Suppressor macrophage treated with lipopolysaccharide for 1 hour (primary cell): ENCODE measurements at regions not wholly inside any gene's neighbourhood (a gene's known extent, or its start where the extent isn't known, plus 50 kb on each side); places are given as distances from the start of the nearest gene placed in this dataset.

Experiments
- DNase-seq, 3 donors: peaks; one replicate each; pipeline ENCODE4 v3.0.0-alpha.2; 2020 to 2022

- DNase-seq = no peak
These were observed 307.1 kb downstream of the SEMA3D start for GRCh38 chr7:84879570-84880325.

DNA sequence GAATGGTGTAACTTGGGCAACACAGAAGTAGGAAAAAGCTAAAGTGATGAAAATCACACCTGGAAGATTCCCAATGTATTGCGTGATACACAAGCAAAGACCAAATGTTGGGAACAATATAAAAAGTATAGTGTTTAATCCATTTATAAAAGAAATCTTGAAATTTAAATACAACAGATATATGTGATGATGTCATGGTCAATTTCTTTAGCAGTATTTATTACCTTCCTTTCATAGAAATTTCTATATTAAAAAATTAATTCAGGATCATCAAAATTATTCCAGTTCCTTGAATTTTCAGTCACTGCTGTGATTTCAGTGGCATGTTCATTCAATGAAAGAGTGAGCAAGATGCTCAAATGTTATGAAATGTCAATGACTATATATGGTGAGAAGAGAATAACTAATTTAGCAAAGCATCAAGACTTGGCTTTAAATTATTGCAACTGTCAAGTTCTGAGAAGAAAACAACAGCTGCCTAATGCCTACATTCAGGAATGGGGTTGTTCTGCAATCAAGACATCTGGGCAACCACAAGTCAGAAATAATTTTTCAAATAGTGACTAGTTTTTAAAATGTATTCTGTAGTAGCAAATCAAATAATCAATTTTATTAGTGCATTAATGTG lies 308.8 kb downstream of the SEMA3D start:
- DNase-seq = no peak

GRCh38 chr7:84876061-84876821 lies 310.6 kb downstream of the SEMA3D start:
- no peak for DNase-seq

DNA sequence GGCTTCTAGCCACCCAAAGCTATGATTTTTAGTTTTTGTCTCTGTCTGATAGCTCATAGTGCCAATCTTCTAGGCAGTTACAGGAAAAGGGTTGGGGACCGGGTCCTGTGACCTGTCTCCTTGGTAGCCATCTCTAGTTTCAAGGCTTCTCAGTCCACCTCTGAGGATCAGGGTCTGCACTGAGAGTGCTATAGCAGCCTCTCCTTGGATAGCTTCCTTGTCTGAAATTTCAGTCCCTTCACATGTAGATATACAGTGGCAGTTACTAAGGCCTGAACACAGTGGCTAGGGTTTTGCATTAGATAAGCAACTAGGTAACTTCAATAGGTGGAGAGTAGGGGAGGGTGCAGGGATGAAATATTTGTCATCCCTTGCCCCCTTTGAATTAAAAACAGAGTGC lies 321.3 kb downstream of the SEMA3D start:
- DNase-seq = no peak

DNA sequence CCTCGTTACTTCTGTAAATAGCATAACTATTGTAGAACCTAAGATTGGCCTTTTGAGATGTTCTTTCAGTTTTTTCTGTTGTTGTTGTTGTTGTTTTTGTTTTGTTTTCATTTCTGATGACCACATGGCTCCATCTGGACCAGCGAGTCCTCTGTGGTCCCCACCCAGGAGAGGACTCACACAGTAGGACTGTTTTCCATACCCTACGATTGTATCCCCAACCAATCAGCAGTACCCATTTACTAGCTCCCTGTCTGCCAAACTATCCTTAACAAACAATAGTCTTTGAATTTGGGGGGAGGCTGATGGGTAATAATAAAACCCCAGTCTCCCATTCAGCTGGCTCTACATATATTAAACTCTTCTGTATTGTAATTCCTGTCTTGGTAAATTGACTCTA lies 329.5 kb downstream of the SEMA3D start:
- DNase-seq = no peak

DNA sequence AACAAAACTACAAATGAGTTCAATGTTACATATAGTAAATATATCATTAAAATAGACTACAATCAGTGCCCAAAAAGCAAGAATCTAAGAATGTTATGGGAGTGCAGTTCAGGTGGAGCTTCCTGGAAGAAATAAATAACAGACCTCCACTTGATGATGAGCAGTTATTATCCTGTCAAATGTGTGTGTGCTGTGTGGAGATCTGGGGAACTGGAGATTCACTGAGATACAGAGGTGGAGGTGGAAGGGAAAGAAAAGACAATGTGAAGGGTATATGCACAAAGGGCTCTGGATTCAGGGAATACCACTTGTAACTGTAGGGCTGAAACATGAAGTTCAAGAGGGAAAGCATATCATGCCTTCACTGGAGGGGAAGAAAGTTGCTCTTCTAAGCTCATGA lies 331.1 kb downstream of the SEMA3D start:
- no peak for DNase-seq

DNA sequence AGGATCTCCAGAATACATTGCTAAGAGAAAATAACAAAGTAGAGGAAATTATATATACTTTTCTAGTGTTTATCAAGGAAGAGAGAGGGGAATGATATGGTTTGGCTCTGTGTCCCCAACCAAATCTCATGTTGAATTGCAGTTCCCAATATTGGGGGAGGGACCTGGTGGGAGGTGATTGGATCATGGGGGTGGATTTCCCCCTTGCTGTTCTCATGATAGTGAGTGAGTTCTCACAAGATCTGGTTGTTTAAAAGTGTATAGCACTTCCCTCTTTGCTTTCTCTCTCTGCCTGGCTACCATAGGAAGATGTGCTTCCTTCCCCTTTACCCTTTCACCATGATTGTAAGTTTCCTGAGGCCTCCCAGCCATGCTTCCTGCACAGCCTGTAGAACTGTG lies 337.9 kb downstream of the SEMA3D start:
- peak in 1 of 3 donors; percentile 6 for DNase-seq

- peak in 2 of 3 donors; percentile 26 for DNase-seq
These were observed 338.5 kb downstream of the SEMA3D start for GRCh38 chr7:84848219-84848973.

GRCh38 chr7:84847790-84848189 lies 339.1 kb downstream of the SEMA3D start:
- peak; percentile 3 to 28 (median 12) for DNase-seq

GRCh38 chr7:84847038-84847437 lies 339.8 kb downstream of the SEMA3D start:
- no peak for DNase-seq

DNA sequence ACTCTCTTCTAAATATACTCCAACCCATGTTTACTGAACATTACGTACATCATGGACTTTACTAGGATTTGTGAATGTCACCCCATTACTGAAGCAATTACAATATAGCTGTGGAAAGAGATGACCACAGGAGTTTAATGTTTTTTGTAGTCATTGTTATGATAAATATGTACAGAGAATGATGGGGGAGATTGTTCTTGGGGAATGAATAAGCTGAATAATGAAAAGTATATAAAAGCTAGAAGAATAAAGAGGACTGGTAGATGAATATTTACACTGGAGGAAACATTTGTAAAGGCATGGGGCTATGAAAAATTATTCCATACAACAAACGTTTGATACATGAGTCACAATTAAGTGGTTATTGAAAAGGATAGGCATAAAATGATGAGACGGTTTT lies 340.9 kb downstream of the SEMA3D start:
- DNase-seq = no peak

- DNase-seq = no peak
These were observed 342.1 kb downstream of the SEMA3D start for GRCh38 chr7:84844771-84845170.

GRCh38 chr7:84841809-84842208 lies 345.0 kb downstream of the SEMA3D start:
- DNase-seq = no peak

DNA sequence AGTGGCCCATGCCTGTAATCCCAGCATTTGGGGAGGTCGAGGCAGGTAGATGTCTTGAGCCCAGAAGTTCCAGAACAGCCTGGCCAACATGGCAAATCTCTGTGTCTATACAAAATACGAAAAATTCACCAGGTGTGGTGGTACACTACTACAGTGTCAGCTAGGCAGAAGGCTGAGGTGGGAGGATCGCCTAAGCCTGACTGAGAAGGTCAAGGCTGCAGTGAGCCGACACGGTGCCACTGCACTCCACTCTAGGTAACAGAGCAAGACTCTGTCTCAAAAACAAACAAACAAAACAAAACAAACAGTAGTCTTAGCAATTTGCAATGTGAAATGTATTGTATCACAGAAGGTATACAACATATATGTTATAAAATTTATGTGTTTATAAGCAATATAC lies 348.0 kb downstream of the SEMA3D start:
- no peak for DNase-seq

DNA sequence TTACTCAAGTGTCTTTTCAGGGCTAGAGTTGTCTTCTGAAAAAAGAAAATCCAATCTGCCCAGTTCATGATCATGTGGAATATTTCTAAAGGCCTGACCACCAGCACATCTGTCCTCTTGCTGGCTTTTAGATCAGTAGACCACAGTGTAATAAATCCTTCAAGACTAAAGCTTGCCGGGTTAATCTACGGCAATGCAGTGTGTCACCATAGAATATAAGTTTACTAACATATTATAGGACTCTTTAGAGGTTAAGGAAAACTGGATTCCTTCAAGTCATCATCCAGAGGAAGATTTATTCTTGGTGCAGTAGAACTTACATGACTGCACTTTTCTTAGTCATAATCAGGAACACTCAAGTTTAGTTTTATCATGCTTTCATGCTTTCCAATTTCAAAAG lies 349.5 kb downstream of the SEMA3D start:
- DNase-seq = no peak

DNA sequence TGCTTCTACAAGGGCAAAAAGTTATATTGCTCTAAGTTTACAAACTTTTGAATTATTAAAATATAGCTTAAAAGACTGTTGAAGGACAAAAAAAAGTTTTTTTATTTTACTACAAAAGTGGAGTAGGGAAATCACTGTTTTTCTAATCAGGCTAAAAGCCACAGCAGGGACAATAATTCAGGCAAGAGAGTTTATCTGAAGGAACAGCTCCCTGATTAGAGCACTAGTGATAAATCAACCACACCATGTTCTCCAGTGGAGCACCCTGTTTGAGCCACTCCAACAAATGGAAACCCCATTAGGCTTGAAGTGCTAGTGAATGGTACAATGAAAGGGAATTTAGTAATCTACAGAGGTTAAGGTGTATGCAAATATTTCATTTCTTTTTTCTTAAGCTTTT lies 357.1 kb downstream of the SEMA3D start:
- no peak for DNase-seq

DNA sequence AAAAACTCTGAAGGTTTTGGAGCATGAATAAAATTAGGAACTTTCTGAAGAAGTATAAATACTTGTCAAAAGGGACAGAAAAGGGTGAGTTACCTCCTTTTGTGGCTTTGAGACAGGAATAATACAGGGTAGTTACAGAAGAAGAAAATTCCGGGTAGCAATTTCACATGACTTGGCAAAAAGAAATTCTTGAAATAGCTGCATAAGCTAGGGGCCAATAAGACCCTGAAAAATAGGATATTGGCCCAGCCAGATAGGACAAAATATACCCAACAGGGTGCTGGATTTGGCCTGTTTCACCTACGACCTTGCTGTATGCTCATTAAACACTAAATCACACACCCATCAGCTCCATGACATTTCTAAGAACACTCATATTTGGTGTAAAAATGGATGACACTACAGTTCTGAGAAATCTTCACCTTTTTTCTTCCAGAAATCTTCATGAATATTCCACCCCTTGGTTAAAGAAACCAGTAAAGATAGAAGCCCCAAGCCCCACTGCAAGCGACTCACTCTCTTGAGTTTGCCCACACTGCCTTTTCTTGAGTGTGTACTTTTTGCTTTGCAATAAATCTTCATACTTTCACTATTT lies 362.7 kb downstream of the SEMA3D start:
- DNase-seq = no peak

DNA sequence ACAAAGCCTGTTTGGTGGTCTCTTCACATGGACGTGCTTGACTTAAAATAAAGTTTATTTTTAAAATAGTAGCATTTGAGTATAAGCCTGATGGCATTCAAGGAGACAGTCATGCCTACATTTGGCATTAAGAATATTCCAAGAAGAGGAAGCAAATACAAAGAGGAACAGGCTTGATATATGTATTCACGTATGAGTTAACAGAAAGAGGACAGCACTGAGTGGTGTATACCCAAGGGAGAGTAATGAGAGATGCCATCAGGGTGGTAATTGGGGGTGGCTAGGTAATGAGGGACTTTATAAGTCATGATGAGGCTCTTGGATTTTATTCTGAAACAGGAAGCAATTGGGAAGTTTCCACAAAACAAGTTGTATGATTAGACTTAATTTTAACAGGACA lies 363.3 kb downstream of the SEMA3D start:
- peak in 1 of 3 donors; percentile 14 for DNase-seq

DNA sequence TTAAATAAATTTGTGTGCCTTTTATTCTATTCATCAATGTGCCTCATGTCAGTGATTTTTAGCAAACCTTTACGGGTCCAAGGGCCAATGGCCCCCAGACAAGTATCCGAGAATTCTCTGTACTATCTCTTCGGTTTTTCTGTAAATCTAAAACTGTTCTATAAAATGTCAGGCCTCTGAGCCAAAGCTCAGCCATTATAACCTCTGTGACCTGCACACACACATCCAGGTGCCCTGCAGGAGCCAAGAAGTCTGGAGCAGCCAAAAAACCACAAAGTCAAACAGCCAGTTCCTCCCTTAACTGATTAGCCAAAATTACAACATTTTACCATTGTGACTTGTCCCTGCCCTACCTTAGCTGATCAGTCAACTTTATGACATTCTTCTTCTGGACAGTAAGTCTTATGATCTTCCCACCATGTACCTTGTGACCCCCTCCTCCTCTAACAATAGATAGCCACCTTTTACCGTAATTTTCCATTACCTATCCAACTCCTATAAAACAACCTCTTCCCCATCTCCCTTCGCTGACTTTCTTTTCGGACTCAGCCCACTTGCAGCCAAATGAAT lies 363.8 kb downstream of the SEMA3D start:
- DNase-seq = no peak

GRCh38 chr7:84821671-84822534 lies 365.0 kb downstream of the SEMA3D start:
- DNase-seq = no peak

DNA sequence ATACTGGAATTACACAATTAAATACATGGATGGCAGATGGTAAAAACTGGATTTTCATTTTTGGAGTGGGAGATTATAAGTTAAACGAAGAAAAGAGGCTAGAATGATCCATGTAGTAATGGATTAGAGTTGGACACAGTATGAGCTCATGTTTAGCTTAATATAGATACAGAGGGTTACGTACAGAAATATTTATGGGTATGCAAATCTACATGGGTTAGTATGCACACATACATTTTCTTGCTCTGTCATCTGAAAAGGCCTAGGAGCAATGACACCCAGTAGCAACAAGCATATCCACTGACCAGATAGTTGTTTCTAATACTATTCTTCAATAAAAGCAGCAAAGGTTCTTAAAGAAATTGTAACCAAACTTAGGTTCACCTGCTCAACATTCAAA lies 366.4 kb downstream of the SEMA3D start:
- no peak for DNase-seq
